Spinal cord (tissue), 10 donors: ENCODE measurements at regions not wholly inside any gene's neighbourhood (a gene's known extent, or its start where the extent isn't known, plus 50 kb on each side); places are given as distances from the start of the nearest gene placed in this dataset. TPM values are rescaled to one million over a fixed set of nuclear protein-coding genes. Genes with fewer than 3 reads are reported as not detected.
"Not testable (repeated sequence)": the region's sequence is repeated elsewhere in the genome, so short reads cannot be mapped to it uniquely, and the experiment has no call there.

ENCODE experiments used
- DNase-seq, 6 donors: peaks; one replicate each; pipeline versions ENCODE4 v3.0.0 to v3.0.0-alpha.2; 2013 to 2015; ENCODE audit warnings: low spot score in 6 of 6, low read depth in 4 of 6
- H3K27ac ChIP-seq: one replicate; pipeline ENCODE4 v1.5.1; 2013; ENCODE audit warnings: low read depth, low read length, control low read depth
- H3K27me3 ChIP-seq: one replicate; pipeline ENCODE4 v1.6.1; 2013; ENCODE audit warnings: low read length; ENCODE audit not compliant: control insufficient read depth, insufficient read depth
- H3K36me3 ChIP-seq: one replicate; pipeline ENCODE4 v1.6.1; 2013; ENCODE audit warnings: low read length; ENCODE audit not compliant: control insufficient read depth, insufficient read depth
- H3K4me1 ChIP-seq: one replicate; pipeline ENCODE4 v1.6.1; 2013; ENCODE audit warnings: low read length; ENCODE audit not compliant: control insufficient read depth, insufficient read depth
- H3K4me3 ChIP-seq: one replicate; pipeline ENCODE4 v1.5.1; 2013; ENCODE audit warnings: low read depth, low read length, control low read depth
- H3K9me3 ChIP-seq: one replicate; pipeline ENCODE4 v1.6.1; 2013; ENCODE audit warnings: low read length; ENCODE audit not compliant: control insufficient read depth, insufficient read depth
- WGBS: methylation state at CpG from one replicate; pipeline ENCODE4 v1.1.5; 2013; ENCODE audit warnings: missing lambda C conversion rate; ENCODE audit not compliant: insufficient coverage; 5-methylcytosine and 5-hydroxymethylcytosine counted together
- small RNA-seq: library from RNA; depleted of rRNA; stranded (forward); fragments of <200 nt; gene quantifications from one replicate; pipeline ENCODE3, GENCODE V24; 2014; ENCODE audit warnings: low replicate concordance
- donor health status: healthy.

DNA sequence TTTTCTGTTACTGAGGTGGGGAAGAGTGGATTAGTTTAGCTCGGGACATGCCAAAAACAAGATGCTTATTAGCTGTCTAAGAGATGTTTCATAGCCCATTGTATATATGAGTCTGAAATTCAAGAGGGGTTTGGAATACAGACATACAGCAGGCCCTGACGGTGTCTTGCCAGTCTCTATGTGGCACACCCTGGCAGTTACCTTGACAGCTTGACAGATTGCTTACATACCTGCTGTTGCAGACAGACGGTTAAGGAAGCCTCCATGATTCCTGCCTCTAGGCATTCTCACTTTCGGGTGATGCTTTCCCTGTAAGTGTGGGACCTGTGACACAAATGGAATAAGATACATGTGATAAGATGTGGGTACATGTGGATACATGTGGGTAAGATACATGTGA is 95.0 kb downstream of the QRSL1 start:
- WGBS: 95% methylated on average over 4 of the region's 4 CpGs
- Histone ChIP-seq H3K27me3 (no peaks in the 10 kb centered on the region), H3K4me3 (no peak overlapping the region), H3K36me3 (no peaks in the 10 kb centered on the region), H3K9me3 (no peaks in the 10 kb centered on the region), H3K27ac (no peak overlapping the region), H3K4me1 (no peaks in the 10 kb centered on the region)
- DNase-seq: no peak

DNA sequence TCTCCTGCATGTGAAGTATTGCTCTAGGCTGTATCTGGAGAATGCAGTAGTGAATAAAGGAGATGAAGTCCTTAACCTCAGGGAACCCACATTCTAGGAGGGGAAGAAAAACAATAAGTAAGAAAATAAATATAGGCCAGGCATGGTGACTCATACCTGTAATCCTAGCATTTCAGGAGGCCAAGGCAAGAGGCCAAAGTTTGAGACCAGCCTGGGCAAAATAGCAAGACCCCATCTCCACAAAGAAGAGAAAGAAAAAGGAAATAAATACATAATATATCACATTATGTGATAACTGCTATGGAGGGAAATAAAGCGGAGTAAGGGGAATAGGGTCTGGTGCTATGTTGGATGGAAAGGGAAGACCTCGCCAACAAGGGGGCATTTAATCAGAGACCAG is 94.0 kb downstream of the QRSL1 start:
- not testable (repeated sequence) for H3K9me3 ChIP-seq, H3K27me3 ChIP-seq, DNase-seq, H3K4me3 ChIP-seq, H3K36me3 ChIP-seq, H3K27ac ChIP-seq, H3K4me1 ChIP-seq
- 98% methylated on average over 2 of the region's 2 CpGs for WGBS

DNA sequence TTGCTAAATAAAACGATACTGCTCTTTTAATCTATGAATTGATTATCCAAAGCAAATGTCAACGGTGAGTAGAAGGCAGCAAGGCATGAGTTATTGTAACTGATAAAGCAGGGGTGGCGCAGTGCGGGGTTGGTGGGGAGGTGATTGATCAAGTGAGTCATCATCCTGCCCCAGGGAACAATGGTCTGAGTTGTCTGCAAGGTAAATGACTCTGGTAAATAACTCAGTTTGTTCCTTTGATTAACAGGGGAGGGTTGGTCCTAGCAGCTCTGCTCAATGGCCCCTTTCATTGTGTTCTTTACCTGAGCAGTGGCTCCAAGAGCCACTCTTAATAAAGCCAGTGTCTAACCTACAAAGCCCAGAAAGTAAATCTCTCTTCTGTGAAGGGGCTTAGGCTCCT is 91.8 kb downstream of the QRSL1 start:
- DNase-seq, H3K36me3 ChIP-seq, H3K4me1 ChIP-seq, H3K9me3 ChIP-seq, H3K27me3 ChIP-seq, H3K27ac ChIP-seq, H3K4me3 ChIP-seq: not testable (repeated sequence)
- WGBS: 64% methylated on average over 2 of the region's 4 CpGs

Small RNAs in the stretch of these regions (small RNA-seq; reads per million reads assigned to genes)
- gene MIR587 (not detected), gene RNU6-117P (not detected)
